Kasumi-1 (cell line): ENCODE measurements at regions not wholly inside any gene's neighbourhood (a gene's known extent, or its start where the extent isn't known, plus 50 kb on each side); places are given as distances from the start of the nearest gene placed in this dataset.

Experiments used
- DNase-seq, 2 experiments: peaks; one replicate each; lab custom pipeline; 2025; lab: John Stamatoyannopoulos, UW

DNA sequence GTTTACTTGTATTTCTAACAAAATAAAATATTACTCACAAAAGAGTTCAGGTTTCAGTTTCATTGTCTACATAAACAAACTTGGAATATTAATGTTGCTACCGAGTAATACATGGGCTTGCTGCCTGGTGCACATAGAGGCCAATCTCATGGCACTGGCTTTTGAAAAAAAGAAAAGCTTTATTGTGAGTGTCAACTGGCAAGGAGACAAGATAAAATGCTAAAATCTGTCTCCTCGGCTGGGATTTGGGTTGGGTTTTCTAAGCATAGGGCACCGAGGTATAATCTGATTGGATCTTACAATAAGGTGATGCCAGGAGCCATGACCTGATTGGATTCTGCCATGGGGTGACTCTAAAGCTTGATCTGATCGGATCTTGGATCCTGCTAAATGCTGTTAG, 1519.9 kb upstream of the MIR17HG start:
- no peak for DNase-seq

DNA sequence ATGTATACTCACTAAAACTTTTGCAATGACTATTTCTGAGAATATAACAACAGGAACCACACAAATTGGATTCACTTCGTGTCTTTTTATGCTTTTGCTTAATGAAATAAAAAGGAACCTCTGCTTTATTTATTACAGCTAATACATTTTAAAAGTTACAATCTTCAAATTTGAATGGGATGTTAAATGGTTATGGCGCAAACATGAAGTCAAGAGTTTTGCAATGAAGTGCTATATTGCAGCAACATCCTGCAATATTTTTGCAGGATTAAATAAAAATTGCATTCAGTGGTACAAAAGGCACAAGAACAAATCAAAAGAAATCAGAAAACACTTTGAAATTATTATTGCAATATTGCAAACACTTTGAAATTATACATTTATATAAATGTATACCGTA, 1519.0 kb upstream of the MIR17HG start:
- no peak for DNase-seq

DNA sequence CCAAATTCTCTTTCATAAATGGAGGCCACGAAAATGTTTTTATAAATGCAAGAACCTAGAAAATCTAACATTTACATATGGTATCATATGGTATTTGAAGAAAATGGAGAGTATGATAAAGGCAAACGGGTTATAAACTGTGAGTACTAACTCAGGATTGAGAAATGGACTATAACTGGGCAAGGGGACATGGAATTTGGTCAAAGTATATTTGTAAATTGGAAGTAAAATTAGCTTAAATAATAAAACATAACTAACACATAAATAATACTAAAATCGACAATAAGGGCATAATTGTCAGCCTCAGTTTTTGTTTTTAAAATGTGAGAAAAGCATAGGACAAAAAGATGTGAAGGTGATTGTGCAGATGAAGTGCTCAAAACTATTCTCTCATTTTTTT, 1516.3 kb upstream of the MIR17HG start:
- DNase-seq: no peak

DNA sequence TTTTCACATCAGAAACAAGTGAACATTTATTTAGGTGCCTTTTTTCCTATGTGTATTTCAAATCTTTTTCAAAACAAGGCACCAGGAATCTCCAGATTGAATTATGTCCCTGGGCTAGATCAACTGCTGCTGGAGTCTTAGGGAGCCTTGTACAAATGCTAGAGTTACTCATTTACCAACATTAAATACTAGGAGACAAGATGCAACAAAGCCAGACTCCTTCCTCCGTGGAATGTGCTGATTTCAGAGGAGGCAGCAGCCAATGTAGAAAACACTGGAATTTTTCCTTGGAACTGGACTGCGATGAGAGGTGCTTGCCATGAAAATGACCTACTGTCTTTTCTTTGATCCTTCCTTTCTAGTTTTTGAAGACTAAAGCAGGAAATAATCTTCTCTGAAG, 1514.7 kb upstream of the MIR17HG start:
- DNase-seq: no peak

DNA sequence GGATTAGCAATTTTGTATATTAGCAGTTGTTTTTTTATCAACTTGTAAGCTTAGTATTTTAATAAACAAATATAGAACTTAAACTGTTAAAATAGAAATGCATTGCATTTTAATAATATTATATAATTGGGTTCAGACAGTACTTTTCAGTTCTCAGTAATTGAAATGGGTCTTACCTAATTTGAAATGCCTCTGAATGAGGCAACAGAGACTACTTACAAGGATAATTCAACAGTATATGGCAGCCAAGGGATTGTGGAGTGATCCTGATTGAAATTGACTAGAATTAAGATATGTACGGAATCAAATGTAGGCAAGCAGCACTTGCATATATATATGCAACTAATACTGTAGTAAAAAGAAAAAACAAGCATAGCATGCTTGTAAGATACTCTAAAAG, 1503.9 kb upstream of the MIR17HG start:
- DNase-seq: no peak

DNA sequence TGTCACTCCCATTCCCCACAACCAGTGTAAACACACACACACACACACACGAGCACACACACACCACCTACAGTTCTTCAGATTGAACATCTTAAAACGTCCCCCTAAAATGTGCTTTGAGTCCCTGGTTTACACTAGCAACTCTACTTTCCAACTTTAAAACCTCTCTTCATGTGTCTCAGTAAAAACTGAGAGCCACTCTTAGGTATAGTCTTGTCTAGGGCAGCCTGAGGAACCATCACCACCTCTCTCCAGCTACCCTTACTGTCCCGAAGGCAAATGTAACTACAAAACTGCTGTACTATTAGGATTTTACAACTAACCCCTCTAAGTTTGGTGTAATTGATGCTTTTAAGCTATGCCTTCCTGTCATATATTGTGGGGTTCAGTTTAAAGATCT, 1501.6 kb upstream of the MIR17HG start:
- no peak for DNase-seq

DNA sequence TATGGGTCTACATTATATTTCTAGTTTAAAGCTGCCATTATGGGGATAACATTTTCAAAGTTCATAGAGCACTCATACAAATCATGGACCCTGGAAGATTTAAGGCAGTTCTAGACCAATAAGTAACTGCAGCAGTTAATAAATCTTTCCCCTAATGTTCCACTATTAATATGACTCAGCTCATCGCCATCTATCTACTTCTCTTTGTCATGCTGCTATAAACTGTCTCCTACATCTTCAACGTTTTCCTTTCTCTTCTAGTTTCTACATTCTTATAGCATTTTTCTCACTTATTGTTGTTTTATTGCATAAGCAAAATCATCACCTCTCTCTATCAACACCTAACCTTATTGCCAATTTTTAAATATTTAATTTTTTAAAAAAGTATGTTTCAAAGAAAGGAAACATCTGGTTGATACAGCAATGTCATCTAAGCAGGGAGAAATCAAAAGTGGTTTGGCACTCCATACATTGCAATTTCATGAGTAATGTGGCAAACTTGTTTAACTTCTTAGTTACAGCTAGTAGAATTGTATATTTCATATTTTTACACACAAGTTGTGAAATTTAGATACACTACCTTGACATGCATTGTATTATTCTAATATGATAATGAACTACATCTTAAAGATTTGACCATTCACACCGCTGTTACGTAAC, 1500.4 kb upstream of the MIR17HG start:
- DNase-seq: no peak

DNA sequence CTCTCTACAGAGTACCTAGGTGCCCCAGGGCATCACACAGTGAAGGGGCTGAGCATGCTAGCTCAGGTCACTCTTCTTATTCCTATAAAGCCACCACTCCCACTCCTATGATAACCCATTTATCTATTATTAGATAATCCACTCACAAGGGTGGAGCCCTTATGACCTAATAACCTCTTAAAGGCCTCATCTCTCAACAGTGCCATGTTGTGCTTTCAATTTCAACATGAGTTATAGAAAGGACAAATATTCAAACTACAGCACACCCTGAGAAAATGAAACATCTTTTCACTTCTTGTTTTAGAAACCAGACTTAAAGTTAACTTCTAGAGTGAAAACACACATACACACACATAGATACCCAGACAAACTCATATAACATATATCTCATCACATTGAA, 1494.9 kb upstream of the MIR17HG start:
- no peak for DNase-seq

DNA sequence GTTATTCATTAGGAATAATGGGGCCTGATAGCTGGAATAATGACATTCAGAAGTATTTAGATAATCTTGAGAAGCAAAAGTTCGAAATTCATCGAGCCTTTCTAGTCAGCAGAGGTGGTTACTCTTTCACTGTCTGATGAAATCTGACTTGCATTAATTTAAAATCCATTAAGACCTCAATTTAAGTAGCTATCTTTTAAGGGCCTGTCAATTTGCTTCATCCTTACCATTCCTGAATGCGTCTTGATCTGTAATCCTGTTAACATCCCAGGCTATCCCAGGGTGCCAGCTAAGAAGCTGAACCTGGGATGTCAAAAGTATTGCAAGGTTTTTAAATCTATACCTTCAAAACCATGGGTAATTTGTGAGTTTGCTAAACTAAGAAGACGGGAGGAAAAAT, 1491.0 kb upstream of the MIR17HG start:
- no peak for DNase-seq

DNA sequence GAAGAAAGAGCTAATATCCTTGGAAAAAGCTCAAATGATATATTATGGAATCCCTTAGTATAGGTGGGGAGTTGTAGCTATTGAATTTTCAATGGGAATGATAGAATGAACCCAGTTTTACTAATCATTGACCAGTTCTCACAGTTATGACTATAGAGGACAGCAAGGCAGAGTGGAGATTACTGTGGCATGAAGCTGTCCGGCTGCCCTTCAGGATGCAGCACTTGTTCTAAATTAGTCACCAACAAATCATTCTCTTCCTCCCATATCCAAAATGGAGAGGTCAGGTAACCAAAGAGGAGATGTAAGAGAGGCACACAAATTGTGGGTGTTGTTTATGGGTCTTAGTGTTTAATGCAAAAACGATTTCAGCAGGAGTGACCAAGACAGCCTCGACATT, 1490.0 kb upstream of the MIR17HG start:
- DNase-seq: no peak

DNA sequence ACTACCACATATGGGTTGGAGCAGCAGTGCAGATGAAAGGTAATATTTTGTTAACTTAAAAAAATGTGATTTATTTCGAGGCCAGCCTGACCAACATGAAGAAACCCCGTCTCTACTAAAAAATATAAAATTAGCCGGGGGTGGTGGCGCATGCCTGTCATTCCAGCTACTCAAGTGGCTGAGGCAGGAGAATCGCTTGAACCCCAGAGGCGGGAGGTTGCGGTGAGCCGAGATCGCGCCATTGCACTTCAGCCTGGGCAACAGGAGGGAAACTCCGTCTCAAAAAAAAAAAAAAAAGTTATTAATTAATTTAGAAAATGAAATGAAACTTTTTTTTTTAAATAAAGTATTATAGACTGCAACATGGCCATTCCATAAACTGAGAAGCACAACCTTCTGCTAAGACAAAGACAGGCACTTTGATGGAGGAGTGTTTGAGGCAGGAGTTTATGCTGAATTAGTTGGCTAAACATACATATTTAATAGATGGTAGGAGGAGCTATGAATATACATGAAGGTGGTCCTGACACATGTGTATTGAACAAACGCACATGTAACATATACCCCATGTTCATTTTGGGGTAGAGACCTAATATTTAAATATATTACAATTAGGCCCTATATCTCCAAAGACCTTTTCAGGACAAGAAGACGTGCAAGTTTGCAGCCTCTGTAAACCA, 1485.3 kb upstream of the MIR17HG start:
- DNase-seq: no peak

DNA sequence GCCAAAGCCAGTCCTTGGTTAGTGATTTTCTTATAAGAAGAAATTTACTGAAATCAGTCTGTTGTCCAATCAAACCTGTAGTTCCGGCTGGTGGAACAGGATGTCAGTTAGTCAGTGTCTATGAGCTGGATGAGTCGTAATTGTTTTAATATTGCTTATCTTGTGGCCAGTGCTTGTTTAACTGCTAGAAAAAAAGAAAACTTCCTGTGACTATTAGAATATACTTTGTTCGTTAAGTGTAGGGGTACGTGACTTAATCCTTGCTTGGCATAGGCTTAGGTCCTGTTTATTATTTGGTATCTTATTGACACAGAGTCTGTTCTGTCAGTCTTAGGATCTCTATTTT, 1484.8 kb upstream of the MIR17HG start:
- no peak for DNase-seq

DNA sequence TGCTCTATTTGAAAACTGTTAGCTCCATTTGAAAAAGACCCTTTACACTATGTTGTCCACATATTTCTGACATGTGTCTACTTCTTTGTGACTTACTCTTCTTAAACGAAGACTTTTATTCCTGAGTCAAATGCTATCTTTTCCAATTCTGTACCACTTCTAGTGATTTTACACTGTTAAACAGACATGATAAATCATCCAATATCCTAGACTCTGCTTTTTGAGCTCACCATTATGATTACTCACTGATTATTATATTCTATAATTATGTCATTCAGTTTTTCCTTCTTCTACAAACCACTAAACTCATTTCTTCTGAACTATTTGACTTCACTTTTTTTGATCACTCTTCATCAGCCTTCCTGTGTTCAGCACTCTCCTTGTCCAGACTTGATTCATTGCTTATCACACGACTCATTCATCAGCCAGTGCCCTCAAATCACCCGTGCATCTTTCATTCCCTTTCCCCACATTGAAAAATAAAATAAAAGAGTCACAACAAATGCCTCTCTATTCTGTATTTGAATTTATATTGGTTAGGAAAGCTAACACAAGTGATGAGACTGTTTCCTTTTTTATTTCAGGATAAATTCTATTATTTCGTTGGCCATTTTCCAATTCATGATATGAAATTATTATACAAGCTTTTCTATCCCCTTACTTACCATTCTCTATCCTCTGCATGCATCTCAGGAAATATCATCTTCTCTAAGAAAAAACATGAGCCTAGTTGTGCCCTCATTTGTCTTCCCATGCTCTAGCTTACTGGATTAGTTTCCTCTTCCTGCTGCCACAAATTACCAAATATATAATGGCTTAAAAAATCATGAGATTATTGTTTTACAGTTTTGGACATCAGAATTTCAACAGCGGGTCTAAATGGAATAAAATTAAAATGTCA, 1482.1 kb upstream of the MIR17HG start:
- no peak for DNase-seq

DNA sequence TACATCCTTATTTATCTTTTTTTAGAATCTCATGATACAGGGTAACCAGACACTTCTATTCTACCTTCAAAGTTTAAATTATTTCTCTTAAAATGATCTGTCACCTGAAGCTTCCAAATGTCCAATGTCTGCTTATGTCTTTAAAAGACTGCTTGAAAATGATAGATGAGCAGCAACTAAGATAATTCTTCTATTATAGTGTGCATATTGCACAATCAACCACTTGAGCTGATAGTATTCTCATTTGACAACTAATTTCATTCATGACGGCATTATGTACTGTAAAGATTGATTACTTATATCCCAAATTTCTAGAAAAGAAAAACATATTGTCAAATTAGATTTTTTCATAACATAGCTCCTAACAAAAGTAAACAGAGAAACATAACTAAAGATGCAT, 1478.2 kb upstream of the MIR17HG start:
- DNase-seq: no peak

DNA sequence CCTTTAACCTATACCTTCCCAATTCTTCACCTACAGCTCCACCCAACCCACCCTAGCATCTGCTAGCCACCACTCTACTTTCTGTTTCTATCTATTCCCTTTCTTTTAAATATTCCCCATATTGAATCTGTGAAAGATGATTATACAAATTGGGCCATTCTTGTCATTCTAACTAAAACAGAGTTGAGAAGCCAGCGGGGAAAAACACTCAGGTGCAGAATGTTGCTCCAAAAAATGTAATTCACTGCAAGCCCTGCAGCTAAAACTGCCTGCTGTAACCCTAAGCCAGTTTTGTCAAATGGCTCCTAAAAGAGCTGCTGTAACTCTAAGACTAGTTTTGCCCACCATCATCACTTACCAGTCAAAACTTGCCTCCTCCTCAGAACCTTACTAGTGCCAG, 1468.6 kb upstream of the MIR17HG start:
- DNase-seq: no peak

DNA sequence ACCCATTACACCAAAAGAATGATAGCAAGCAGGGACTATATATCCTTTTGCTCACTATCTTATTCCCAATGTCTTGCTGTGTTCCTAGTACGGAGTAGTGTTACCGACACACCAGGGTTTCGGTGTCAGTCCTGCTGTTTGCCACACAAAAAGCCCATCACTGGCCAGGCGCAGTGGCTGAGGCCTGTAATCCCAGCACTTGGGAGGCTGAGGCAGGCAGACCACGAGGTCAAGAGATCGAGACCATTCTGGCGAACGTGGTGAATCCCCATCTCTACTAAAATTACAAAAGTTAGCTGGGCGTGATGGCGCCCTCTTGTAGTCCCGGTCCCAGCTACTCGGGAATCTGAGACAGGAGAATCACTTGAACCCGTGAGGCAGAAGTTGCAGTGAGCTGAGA, 1467.3 kb upstream of the MIR17HG start:
- no peak for DNase-seq

DNA sequence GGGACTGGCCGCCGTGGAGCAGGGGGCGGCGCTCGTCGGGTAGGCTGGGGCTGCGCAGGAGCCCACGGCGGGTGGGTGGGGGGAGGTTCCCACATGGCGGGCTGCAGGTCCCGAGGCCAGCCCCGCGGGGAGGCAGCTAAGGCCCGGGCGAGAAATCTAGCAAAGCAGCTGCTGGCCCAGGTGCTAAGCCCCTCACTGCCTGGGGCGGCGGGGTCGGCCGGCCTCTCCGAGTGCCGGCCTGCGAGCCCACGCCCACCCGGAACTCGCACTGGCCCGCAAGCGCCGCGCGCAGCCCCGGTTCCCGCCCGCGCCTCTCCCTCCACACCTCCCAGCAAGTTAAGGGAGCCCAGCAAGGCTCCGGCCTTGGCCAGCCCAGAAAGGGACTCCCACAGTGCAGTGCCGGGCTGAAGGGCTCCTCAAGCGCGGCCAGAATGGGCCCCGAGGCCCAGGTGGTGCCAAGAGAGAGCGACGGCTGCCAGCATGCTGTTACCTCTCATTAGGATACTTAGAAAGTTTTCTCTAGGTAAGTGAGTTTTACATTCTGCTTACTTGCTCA, 1463.5 kb upstream of the MIR17HG start:
- DNase-seq: no peak

DNA sequence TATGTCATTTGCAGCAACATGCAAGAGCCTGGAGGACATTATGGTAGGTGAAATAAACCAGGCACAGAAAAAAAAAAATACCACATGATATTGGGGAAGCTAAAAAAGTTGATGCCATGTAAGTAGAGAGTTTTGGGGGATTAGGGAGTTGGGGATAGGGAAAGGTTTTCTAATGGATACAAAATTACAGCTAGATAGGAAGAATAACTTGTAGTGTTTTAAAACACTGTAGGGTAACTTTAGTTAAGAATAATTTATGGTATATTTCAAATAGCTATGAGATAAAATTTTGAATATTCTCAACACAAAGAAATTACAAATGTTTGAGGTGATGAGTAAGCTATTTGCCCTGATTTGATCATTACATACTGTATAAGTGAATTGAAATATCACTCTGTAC, 1456.7 kb upstream of the MIR17HG start:
- DNase-seq: no peak

DNA sequence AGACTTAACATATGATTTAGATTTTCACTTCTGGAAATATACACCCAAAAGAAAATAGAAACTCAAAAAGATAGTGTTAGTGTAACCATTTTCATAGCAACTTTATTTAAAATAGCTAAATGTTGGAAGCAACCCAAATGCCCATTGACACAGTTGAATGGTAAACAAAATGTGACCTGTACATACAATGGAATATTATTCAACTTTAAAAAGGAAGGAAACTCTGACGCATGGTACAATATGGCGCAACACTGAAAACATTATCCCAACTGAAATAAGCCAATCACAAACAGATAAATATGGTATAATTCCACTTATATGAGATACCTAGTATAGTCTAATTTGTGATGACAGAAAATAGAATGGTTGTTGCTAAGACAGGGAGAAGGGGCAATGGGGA, 1456.1 kb upstream of the MIR17HG start:
- no peak for DNase-seq

DNA sequence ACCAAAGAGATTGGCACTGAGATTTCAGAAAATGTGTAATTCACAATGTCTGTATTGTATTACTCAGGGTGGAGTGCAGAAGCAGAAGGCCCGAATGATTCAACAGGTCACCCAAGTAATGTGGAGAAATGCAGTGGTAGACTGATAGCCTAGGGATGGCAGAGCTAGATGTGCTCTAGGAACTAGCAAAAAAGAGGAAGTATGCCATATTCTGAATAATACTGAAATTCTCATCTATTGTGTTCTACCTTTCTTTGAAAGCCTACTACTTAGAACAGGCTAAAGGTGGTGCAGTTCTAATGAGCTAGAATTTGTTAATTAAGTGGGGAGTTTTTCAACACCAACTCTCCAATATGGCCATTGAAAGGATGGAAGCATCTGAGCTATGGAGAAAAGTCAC, 1449.8 kb upstream of the MIR17HG start:
- DNase-seq: peak; percentile 57 to 60

DNA sequence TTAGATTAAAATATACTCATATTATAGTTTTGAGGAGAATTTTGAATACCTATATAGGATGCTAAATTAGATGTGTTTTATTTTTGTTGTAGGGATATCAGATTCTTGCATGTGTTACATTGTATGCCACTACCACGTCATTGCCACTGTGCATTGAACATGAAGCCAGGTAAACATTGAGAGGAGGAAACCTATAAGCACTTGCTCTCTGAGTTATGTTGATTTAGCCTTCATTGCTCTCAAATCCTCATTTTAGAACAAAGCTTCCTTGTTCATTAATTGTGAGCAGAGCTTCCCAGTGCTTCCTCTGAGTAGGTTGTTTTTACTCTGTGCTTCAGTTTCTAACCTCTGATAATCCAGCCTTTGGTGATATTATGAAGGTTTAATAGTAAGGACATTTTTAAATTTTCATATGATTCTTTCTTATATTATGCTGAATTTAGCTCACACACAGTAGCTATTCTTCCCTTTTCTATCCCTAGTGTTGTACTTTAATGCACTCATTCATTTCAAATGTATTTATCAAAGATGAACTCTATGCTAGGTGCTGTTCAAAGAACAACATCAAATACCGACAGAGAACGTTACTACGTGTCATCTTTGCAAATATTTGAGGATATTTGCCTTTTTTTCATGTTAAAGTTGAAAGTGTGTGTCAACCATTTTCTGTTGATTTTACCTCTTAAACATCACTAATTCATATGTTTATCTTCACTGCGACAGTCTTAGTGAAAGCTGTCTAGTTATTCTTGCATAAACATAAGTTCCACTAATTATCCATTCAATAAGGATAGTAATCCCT, 1448.0 kb upstream of the MIR17HG start:
- no peak for DNase-seq
